DND-41 (cell line): ENCODE measurements at regions not wholly inside any gene's neighbourhood (a gene's known extent, or its start where the extent isn't known, plus 50 kb on each side); places are given as distances from the start of the nearest gene placed in this dataset.

Experiments
- EZH2 ChIP-seq: IDR thresholded peaks from 3 replicates; pipeline ENCODE4 v1.6.1; 2012; ENCODE audit warnings: borderline replicate concordance, low read depth, mild to moderate bottlenecking, moderate library complexity, low read length, inconsistent platforms; ENCODE audit not compliant: severe bottlenecking
- TF ChIP-seq, protein P1 (sequence below): IDR thresholded peaks from 2 replicates; pipeline ENCODE4 v1.5.1; 2012; ENCODE audit warnings: borderline replicate concordance, low read length, moderate library complexity, mild to moderate bottlenecking; ENCODE audit not compliant: poor library complexity, severe bottlenecking; ENCODE audit errors: extremely low read depth

DNA sequence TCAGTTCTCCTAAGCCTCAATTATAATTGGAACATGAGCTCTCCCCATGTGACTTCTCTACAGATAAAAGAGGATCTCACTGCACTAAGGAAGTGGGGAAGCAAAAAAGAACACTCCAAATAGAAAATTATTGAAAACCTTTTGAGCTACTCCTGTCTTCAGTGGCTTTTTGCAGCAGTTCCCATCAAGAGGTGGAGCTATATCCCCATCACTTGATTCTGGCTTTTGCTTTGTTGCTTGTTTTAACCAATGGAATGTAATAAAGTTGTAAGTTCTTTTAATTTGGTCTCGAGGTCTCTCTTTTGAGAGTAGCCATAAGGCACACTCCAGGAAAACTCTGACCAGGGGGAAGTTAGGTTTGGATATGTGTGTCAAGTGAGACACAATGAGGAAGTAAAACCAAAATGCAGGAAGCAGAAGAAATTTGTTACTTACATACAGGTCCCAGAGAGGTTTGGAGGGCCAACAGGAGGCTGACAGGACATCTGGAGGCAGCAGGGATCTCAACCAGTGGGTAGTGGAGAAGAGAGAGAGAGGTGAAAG, 569.4 kb downstream of the HTR7 start:
- TF ChIP-seq, protein P1, sequence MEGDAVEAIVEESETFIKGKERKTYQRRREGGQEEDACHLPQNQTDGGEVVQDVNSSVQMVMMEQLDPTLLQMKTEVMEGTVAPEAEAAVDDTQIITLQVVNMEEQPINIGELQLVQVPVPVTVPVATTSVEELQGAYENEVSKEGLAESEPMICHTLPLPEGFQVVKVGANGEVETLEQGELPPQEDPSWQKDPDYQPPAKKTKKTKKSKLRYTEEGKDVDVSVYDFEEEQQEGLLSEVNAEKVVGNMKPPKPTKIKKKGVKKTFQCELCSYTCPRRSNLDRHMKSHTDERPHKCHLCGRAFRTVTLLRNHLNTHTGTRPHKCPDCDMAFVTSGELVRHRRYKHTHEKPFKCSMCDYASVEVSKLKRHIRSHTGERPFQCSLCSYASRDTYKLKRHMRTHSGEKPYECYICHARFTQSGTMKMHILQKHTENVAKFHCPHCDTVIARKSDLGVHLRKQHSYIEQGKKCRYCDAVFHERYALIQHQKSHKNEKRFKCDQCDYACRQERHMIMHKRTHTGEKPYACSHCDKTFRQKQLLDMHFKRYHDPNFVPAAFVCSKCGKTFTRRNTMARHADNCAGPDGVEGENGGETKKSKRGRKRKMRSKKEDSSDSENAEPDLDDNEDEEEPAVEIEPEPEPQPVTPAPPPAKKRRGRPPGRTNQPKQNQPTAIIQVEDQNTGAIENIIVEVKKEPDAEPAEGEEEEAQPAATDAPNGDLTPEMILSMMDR, result no peak
- TF ChIP-seq EZH2, result no peak
